22Rv1 (cell line): ENCODE measurements at regions not wholly inside any gene's neighbourhood (a gene's known extent, or its start where the extent isn't known, plus 50 kb on each side); places are given as distances from the start of the nearest gene placed in this dataset.

Experiments
- CTCF ChIP-seq: fragments of 450-650 bp; IDR thresholded peaks from 2 replicates; pipeline ENCODE4 v1.5.1; 2017; ENCODE audit warnings: mild to moderate bottlenecking
- ZFX ChIP-seq: fragments of 450-650 bp; IDR thresholded peaks from 2 replicates; pipeline ENCODE4 v1.6.1; 2017; ENCODE audit warnings: antibody characterized with exemption, borderline replicate concordance

GRCh38 chr7:112668561-112668960 is 121.6 kb downstream of the TMEM168 start:
- no peak for TF ChIP-seq CTCF
- no peak for TF ChIP-seq ZFX
